AG09309 (cell line): ENCODE measurements at regions not wholly inside any gene's neighbourhood (a gene's known extent, or its start where the extent isn't known, plus 50 kb on each side); places are given as distances from the start of the nearest gene placed in this dataset.
"Not testable (repeated sequence)": the region's sequence is repeated elsewhere in the genome, so short reads cannot be mapped to it uniquely, and the experiment has no call there.

Experiments used
- DNase-seq: peaks from one replicate; pipeline ENCODE4 v3.0.0-alpha.2; 2010; ENCODE audit warnings: low read depth
- H3K4me3 ChIP-seq: 2 replicates; pipeline ENCODE4 v1.5.1; 2011; ENCODE audit warnings: mild to moderate bottlenecking, low read depth, low read length, moderate library complexity; ENCODE audit not compliant: control insufficient read depth
- CTCF ChIP-seq: IDR thresholded peaks from 2 replicates; pipeline ENCODE4 v1.5.1; 2011; ENCODE audit warnings: mild to moderate bottlenecking, low read depth, low read length, inconsistent platforms; ENCODE audit not compliant: insufficient read depth, control insufficient read depth; ENCODE audit errors: missing control alignments

- H3K4me3 ChIP-seq: no peak overlapping the region
- no peak for TF ChIP-seq CTCF
- no peak for DNase-seq
Measured at GRCh38 chr10:37733822-37734221, 123.6 kb downstream of the ZNF248 start.

- TF ChIP-seq CTCF: no peak
- DNase-seq: peak; percentile 5
- H3K4me3 ChIP-seq: no peak overlapping the region
Measured at GRCh38 chr10:37732685-37733084, 124.7 kb downstream of the ZNF248 start.

GRCh38 chr10:37728830-37729229, 128.6 kb downstream of the ZNF248 start:
- DNase-seq: no peak
- no peak for TF ChIP-seq CTCF
- H3K4me3 ChIP-seq: no peak overlapping the region

- H3K4me3 ChIP-seq: no peak overlapping the region
- DNase-seq: no peak
- no peak for TF ChIP-seq CTCF
Measured at GRCh38 chr10:37727491-37728352, 129.7 kb downstream of the ZNF248 start.

- no peak overlapping the region for H3K4me3 ChIP-seq
- DNase-seq: no peak
- TF ChIP-seq CTCF: no peak
Measured at GRCh38 chr10:37721100-37721499, 136.3 kb downstream of the ZNF248 start.

GRCh38 chr10:37718060-37718459, 139.3 kb downstream of the ZNF248 start:
- not testable (repeated sequence) for DNase-seq, H3K4me3 ChIP-seq

- no peak for DNase-seq
- H3K4me3 ChIP-seq: no peak overlapping the region
- no peak for TF ChIP-seq CTCF
Measured at GRCh38 chr10:37713642-37714041, 143.8 kb downstream of the ZNF248 start.
